ENCODE measurements at regions not wholly inside any gene's neighbourhood (a gene's known extent, or its start where the extent isn't known, plus 50 kb on each side); places are given as distances from the start of the nearest gene placed in this dataset.

- Histone ChIP-seq H3K27me3 (ENCODE audit: control insufficient read depth, insufficient read depth, low read length) (no peaks in the 10 kb centered on the region), H3K36me3 (ENCODE audit: control insufficient read depth in 2 of 3, insufficient read depth in 3 of 3, low read length in 3 of 3) (no peaks in the 10 kb centered on the region), H3K4me1 (ENCODE audit: control insufficient read depth in 2 of 3, insufficient read depth in 2 of 3, low read depth in 1 of 3, low read length in 3 of 3) (no peaks in the 10 kb centered on the region), H3K27ac (ENCODE audit: low read depth in 2 of 2, low read length in 2 of 2) (no peak overlapping the region), H3K9me3 (ENCODE audit: control insufficient read depth in 2 of 3, insufficient read depth in 1 of 3, low read length in 3 of 3) (no peaks in the 10 kb centered on the region), H3K9ac (ENCODE audit: low read length in 3 of 3) (no peak overlapping the region), H3K4me3 (ENCODE audit: low read length in 3 of 3) (no peak overlapping the region)
- TF ChIP-seq CTCF (IDR thresholded peaks at IDR 0.05; ENCODE audit: borderline replicate concordance, extremely low read depth, insufficient read depth): no peak
- intact Hi-C loops (cut with DNase I): no loop called here
- DNase-seq (no peak), FAIRE-seq (no peak)
These were observed 383.4 kb downstream of the CBLN2 start for GRCh38 chr18:72160510-72161445.

GRCh38 chr18:72155327-72155726 lies 388.8 kb downstream of the CBLN2 start:
- Histone ChIP-seq H3K27me3 (ENCODE audit: control insufficient read depth, insufficient read depth, low read length) (no peaks in the 10 kb centered on the region), H3K4me1 (ENCODE audit: control insufficient read depth in 2 of 3, insufficient read depth in 2 of 3, low read depth in 1 of 3, low read length in 3 of 3) (no peaks in the 10 kb centered on the region), H3K4me3 (ENCODE audit: low read length in 3 of 3) (no peak overlapping the region), H3K27ac (ENCODE audit: low read depth in 2 of 2, low read length in 2 of 2) (no peak overlapping the region), H3K9me3 (ENCODE audit: control insufficient read depth in 2 of 3, insufficient read depth in 1 of 3, low read length in 3 of 3) (no peaks in the 10 kb centered on the region), H3K9ac (ENCODE audit: low read length in 3 of 3) (no peak overlapping the region), H3K36me3 (ENCODE audit: control insufficient read depth in 2 of 3, insufficient read depth in 3 of 3, low read length in 3 of 3) (no peaks in the 10 kb centered on the region)
- intact Hi-C loops (cut with DNase I): no loop called here
- FAIRE-seq (no peak), DNase-seq (peak in 1 of 5 donors; percentile 19)
- no peak for TF ChIP-seq CTCF (IDR thresholded peaks at IDR 0.05; ENCODE audit: borderline replicate concordance, extremely low read depth, insufficient read depth)

GRCh38 chr18:72154926-72155325 lies 389.2 kb downstream of the CBLN2 start:
- intact Hi-C loops (cut with DNase I): no loop called here
- no peaks in the 10 kb centered on the region for H3K9me3 ChIP-seq (ENCODE audit: control insufficient read depth in 2 of 3, insufficient read depth in 1 of 3, low read length in 3 of 3)
- FAIRE-seq (no peak), DNase-seq (no peak)
- no peak for TF ChIP-seq CTCF (IDR thresholded peaks at IDR 0.05; ENCODE audit: borderline replicate concordance, extremely low read depth, insufficient read depth)
- H3K9ac ChIP-seq (ENCODE audit: low read length in 3 of 3): no peak overlapping the region
- H3K27me3 ChIP-seq (ENCODE audit: control insufficient read depth, insufficient read depth, low read length): no peaks in the 10 kb centered on the region
- H3K4me1 ChIP-seq (ENCODE audit: control insufficient read depth in 2 of 3, insufficient read depth in 2 of 3, low read depth in 1 of 3, low read length in 3 of 3): no peaks in the 10 kb centered on the region
- no peak overlapping the region for H3K4me3 ChIP-seq (ENCODE audit: low read length in 3 of 3)
- H3K27ac ChIP-seq (ENCODE audit: low read depth in 2 of 2, low read length in 2 of 2): no peak overlapping the region
- H3K36me3 ChIP-seq (ENCODE audit: control insufficient read depth in 2 of 3, insufficient read depth in 3 of 3, low read length in 3 of 3): no peaks in the 10 kb centered on the region
